ENCODE measurements at regions not wholly inside any gene's neighbourhood (a gene's known extent, or its start where the extent isn't known, plus 50 kb on each side); places are given as distances from the start of the nearest gene placed in this dataset.

DNA sequence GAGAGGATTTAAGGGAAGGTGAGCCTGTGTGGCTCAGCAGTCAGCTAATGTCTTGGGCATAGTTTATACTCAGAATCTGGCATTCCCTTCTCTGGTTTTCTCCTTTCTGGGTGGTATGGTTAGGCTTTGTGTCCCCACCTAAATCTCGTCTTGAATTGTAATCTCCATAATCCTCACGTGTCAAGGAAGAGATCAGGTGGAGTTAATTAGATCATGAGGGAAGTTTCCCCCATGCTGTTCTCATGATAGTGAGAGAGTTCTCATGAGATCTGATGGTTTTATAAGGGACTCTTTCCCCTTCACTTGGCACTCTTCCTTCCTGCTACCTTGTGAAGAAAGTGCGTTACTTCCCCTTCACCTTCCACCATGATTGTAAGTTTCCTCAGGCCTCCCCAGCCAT is 169.8 kb upstream of the PELI2 start:
- TF ChIP-seq, protein P1, sequence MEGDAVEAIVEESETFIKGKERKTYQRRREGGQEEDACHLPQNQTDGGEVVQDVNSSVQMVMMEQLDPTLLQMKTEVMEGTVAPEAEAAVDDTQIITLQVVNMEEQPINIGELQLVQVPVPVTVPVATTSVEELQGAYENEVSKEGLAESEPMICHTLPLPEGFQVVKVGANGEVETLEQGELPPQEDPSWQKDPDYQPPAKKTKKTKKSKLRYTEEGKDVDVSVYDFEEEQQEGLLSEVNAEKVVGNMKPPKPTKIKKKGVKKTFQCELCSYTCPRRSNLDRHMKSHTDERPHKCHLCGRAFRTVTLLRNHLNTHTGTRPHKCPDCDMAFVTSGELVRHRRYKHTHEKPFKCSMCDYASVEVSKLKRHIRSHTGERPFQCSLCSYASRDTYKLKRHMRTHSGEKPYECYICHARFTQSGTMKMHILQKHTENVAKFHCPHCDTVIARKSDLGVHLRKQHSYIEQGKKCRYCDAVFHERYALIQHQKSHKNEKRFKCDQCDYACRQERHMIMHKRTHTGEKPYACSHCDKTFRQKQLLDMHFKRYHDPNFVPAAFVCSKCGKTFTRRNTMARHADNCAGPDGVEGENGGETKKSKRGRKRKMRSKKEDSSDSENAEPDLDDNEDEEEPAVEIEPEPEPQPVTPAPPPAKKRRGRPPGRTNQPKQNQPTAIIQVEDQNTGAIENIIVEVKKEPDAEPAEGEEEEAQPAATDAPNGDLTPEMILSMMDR (IDR thresholded peaks at IDR 0.05; ENCODE audit: low read depth, low read length) = no peak
- no peak overlapping the region for H3K4me3 ChIP-seq (ENCODE audit: low read depth, low read length)

DNA sequence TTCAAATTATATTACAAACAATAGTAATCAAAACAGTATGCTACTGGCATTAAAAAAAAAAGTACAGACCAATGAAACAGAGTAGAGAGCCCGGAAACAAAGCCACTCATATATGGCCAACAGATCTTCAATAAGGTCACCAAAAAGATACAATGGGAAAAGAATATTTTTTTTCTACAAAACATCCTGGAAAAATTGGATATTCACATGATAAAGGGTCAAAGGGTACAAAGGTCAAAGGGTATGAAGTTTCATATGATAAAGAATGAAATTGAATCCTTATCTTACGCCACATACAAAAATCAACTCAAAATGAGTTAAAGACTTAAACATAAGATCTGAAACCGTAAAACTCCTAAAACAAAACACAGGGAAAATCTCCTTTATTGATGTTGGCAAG is 168.5 kb upstream of the PELI2 start:
- TF ChIP-seq, protein P1 (IDR thresholded peaks at IDR 0.05; ENCODE audit: low read depth, low read length) = no peak
- no peak overlapping the region for H3K4me3 ChIP-seq (ENCODE audit: low read depth, low read length)

- H3K4me3 ChIP-seq (ENCODE audit: low read depth, low read length) = no peak overlapping the region
- TF ChIP-seq, protein P1 (IDR thresholded peaks at IDR 0.05; ENCODE audit: low read depth, low read length) = no peak
These were observed 168.1 kb upstream of the PELI2 start for GRCh38 chr14:55950135-55950534.

GRCh38 chr14:55951341-55952206 is 166.6 kb upstream of the PELI2 start:
- H3K4me3 ChIP-seq (ENCODE audit: low read depth, low read length) = no peak overlapping the region
- TF ChIP-seq, protein P1 (IDR thresholded peaks at IDR 0.05; ENCODE audit: low read depth, low read length) = no peak

DNA sequence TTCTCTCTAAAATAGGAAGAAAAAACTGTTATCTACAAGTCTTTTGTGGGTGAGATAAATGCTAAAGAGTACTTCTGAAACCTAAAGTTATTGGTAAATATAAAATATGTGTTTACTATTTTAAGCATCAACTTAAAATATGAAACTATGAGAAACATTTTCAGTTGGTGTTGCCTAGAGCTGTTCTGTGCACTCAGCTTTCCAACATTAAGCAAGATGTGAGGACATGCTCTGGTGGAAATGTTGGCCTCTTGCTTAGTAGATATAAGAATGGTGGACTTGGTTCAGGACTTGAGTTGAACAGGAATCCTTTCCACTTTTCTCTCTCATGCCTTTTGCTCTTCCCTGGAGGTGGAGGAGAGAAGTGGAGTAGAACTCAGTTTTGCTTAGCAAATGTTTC is 164.1 kb upstream of the PELI2 start:
- H3K4me3 ChIP-seq (ENCODE audit: low read depth, low read length) = no peak overlapping the region
- TF ChIP-seq, protein P1 (IDR thresholded peaks at IDR 0.05; ENCODE audit: low read depth, low read length) = no peak

- TF ChIP-seq, protein P1 (IDR thresholded peaks at IDR 0.05; ENCODE audit: low read depth, low read length) = no peak
- H3K4me3 ChIP-seq (ENCODE audit: low read depth, low read length) = no peak overlapping the region
These were observed 163.0 kb upstream of the PELI2 start for GRCh38 chr14:55955175-55955574.

DNA sequence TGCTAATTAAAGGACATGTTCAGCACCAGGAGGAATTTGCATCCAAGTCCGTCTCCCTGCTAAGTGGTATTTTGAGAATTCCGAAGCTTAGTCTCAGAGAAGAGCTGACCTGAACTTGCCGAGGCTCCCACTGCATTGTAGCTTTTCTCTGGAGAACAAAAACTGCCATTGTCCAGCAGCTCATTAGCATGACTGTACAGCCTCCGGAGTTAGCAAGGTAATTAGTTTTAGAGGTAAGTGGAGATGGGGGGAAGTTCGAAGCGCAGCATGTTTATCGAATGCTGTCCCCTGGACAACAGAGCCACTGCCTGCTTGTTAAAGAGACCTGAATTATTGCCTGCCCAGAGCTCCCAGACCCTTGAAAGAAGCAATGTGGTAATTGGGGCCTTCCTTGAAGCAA is 160.3 kb upstream of the PELI2 start:
- H3K4me3 ChIP-seq (ENCODE audit: low read depth, low read length) = no peak overlapping the region
- TF ChIP-seq, protein P1 (IDR thresholded peaks at IDR 0.05; ENCODE audit: low read depth, low read length) = no peak
